Naive thymus-derived CD8-positive, alpha-beta T cell (primary cell): ENCODE measurements at regions not wholly inside any gene's neighbourhood (a gene's known extent, or its start where the extent isn't known, plus 50 kb on each side); places are given as distances from the start of the nearest gene placed in this dataset.
A peak's percentile ranks its signal among the peaks of the same experiment; 100 is the strongest.
"Not testable (repeated sequence)": the region's sequence is repeated elsewhere in the genome, so short reads cannot be mapped to it uniquely, and the experiment has no call there.

Experiments used
- ATAC-seq, 2 donors: fragments of 150-1000 bp; cut with Tn5 transposase in 1 of 2; sonication (Bioruptor Pico), chemical (Tn5 transposase) in 1 of 2; 1 replicate in 1 of 2; 2 replicates in 1 of 2; pipeline ENCODE4 v1.10.0; 2021; ENCODE audit warnings: mild to moderate bottlenecking in 2 of 2, moderate library complexity in 2 of 2
- POLR2A ChIA-PET: fragments of 350-600 bp; sonication (Branson Sonifier 250); formaldehyde crosslinking; loops from one replicate; lab custom pipeline; 2021; ENCODE audit warnings: antibody characterized with exemption; lab: Charles Lee
- DNase-seq, 10 donors: peaks; one replicate each; pipeline versions ENCODE4 v3.0.0 to v3.0.0-alpha.2; 2020 to 2022
- H3K27ac Mint-ChIP-seq, 10 donors: one replicate each; pipeline ENCODE4 v1.8.0; 2020 to 2022; ENCODE audit warnings: mild to moderate bottlenecking in 10 of 10, mixed read lengths in 10 of 10, moderate library complexity in 4 of 10, inconsistent platforms in 1 of 10
- H3K27me3 Mint-ChIP-seq, 5 donors: one replicate each; pipeline ENCODE4 v1.8.0; 2021 to 2022; ENCODE audit warnings: mixed read lengths in 5 of 5
- H3K36me3 Mint-ChIP-seq, 3 donors: one replicate each; pipeline ENCODE4 v1.8.0; 2020 to 2022; ENCODE audit warnings: mixed read lengths in 3 of 3, mild to moderate bottlenecking in 2 of 3, inconsistent platforms in 1 of 3
- H3K4me1 Mint-ChIP-seq, 4 donors: one replicate each; pipeline ENCODE4 v1.8.0; 2021 to 2022; ENCODE audit warnings: mixed read lengths in 4 of 4
- H3K4me3 Mint-ChIP-seq, 10 donors: one replicate each; pipeline ENCODE4 v1.8.0; 2020 to 2022; ENCODE audit warnings: mild to moderate bottlenecking in 10 of 10, mixed read lengths in 10 of 10, moderate library complexity in 6 of 10, inconsistent platforms in 1 of 10
- H3K9me3 Mint-ChIP-seq, 9 donors: one replicate each; pipeline ENCODE4 v1.8.0; 2020 to 2022; ENCODE audit warnings: mixed read lengths in 9 of 9, mild to moderate bottlenecking in 3 of 9, inconsistent platforms in 1 of 9, moderate library complexity in 1 of 9

DNA sequence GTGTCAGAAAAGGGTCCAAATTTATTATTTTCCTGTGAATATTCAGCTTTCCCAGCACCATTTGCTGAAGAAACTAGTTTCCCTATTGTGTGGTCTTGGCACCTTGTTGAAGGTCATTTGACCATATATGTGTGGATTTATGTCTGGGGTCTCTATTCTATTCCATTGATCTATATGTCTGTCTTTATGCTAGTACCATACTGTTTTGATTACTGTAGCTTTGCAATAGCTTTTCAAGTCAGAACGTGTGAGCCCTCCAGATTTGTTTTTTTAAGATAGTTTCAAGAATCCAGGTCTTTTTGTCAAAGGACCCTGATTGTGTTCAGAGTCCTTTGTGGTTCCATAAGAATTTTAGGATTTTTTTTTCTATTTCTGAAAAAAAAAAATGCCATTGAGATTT is 79.0 kb upstream of the WAC start:
- Mint-ChIP-seq H3K27ac (no peak overlapping the region), H3K9me3 (peaks cover 0 to 12% (median 0%) of the 10 kb centered on the region in 9 donors), H3K27me3 (peaks cover 6 to 20% (median 8%) of the 10 kb centered on the region in 5 donors), H3K36me3 (peaks cover 0 to 4% (median 3%) of the 10 kb centered on the region in 3 donors), H3K4me3 (no peak overlapping the region), H3K4me1 (no peaks in the 10 kb centered on the region)
- POLR2A ChIA-PET: no interaction called here
- DNase-seq (no peak), ATAC-seq (no peak)

DNA sequence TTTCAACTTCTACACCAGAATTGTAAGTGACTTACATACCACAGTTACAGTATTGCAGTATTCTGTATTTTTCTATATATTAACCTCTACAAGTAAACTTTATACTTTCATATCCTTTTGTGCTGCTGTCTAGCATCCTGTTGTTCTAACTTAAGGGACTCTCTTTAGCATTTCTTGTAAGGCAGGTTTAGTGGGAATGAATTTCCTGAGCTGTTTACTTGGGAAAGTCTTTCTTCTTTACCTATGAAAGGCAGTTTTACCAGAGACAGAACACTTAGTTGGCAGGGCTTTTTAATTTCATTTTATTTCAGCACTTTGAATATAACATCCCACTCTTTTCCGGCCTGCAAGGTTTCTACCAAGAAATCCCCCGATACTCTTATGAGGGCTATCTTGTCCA is 75.8 kb upstream of the WAC start:
- DNase-seq (no peak), ATAC-seq (no peak)
- POLR2A ChIA-PET: interaction anchor here (1.0 kb wide), 1 partner anchor 8 kb away, joined by 3 read pairs; no protein-coding TSS in a partner anchor
- H3K27ac Mint-ChIP-seq: no peak overlapping the region
- peaks cover 0 to 4% (median 3%) of the 10 kb centered on the region in 3 donors for H3K36me3 Mint-ChIP-seq
- H3K27me3 Mint-ChIP-seq: peaks cover 7 to 25% (median 16%) of the 10 kb centered on the region in 5 donors
- H3K9me3 Mint-ChIP-seq: peaks cover 0 to 12% (median 0%) of the 10 kb centered on the region in 9 donors
- H3K4me3 Mint-ChIP-seq: no peak overlapping the region
- no peaks in the 10 kb centered on the region for H3K4me1 Mint-ChIP-seq

DNA sequence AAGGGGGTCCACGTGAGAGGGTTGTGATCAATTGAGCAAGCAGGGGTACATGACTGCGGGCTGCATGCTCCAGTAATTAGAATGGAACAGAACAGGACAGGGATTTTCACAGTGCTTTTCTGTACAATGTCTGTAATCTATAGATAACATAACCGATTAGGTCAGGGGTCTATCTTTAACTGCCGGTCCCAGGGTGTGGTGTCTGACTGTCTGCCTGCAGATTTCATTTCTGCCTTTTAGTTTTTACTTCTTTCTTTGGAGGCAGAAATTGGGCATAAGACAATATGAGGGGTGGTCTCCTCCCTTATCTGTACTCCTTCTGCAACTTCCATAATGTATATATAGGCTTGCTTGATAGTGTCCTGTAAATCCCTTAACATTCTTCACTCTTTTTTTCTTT is 75.0 kb upstream of the WAC start:
- H3K27ac Mint-ChIP-seq, H3K4me3 Mint-ChIP-seq, H3K4me1 Mint-ChIP-seq, POLR2A ChIA-PET, ATAC-seq, H3K36me3 Mint-ChIP-seq, DNase-seq: not testable (repeated sequence)
- Mint-ChIP-seq H3K9me3 (peaks cover 0 to 12% (median 0%) of the 10 kb centered on the region in 9 donors), H3K27me3 (peaks cover 7 to 29% (median 16%) of the 10 kb centered on the region in 5 donors)

DNA sequence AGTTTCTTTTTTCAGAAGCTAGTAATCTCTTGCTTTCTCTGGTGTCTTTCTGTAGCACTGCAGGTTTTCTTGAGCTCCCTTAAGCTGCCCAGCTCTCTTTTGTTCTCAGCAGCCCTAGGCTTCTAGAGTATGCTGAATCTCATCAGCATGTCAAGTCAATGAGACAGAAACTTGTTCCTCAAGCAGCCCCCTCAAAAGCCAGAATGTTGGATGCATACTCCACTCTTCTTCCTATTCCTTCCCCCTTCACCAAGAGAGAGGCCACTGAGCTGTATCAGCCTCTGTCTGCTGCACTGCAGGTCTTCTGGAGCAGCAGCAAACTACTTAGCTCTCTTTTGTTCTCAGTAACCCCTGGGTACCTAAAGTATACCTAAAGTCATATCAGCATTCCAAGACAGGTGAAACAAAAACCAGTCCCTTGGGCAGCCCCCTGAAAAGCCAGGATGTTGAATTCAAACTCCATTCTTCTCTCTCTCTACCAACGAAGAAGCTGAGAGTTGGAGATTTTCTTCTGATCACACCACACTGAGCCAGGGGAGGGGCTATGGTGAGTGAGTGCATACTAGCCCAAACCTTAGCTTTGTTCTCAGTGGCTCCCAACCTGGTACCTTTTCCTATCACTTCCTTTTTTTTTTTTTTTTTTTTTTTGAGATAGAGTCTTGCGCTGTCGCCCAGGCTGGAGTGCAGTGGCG is 73.3 kb upstream of the WAC start:
- Mint-ChIP-seq H3K36me3 (peaks cover 0 to 4% (median 0%) of the 10 kb centered on the region in 3 donors), H3K4me1 (no peaks in the 10 kb centered on the region), H3K4me3 (no peak overlapping the region), H3K27ac (no peak overlapping the region), H3K27me3 (peaks cover 8 to 34% (median 12%) of the 10 kb centered on the region in 5 donors), H3K9me3 (peaks cover 0 to 6% (median 0%) of the 10 kb centered on the region in 9 donors)
- DNase-seq (no peak), ATAC-seq (no peak)
- POLR2A ChIA-PET: no interaction called here

DNA sequence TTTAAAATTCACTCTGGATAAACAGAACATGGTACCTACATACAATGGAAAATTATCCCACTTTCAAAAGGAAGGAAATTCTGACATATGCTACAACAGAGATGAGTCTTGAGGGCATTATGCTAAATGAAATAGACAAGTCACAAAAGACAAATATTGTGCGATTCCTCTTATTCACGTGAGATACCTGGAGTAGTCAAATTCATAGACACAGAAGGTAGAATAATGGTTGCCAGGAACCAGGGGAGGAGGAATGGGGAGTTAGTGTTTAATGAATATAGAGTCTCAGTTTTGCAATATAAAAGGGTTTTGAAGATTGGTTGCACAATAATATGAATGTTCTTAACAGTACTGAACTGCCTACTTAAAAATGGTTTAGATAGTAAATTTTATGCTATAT is 69.8 kb upstream of the WAC start:
- H3K27me3 Mint-ChIP-seq: peaks cover 4 to 22% (median 8%) of the 10 kb centered on the region in 5 donors
- DNase-seq (no peak), ATAC-seq (no peak)
- H3K4me3 Mint-ChIP-seq: no peak overlapping the region
- no peaks in the 10 kb centered on the region for H3K4me1 Mint-ChIP-seq
- POLR2A ChIA-PET: no interaction called here
- no peak overlapping the region for H3K27ac Mint-ChIP-seq
- peaks cover 0 to 8% (median 0%) of the 10 kb centered on the region in 9 donors for H3K9me3 Mint-ChIP-seq
- H3K36me3 Mint-ChIP-seq: no peaks in the 10 kb centered on the region

DNA sequence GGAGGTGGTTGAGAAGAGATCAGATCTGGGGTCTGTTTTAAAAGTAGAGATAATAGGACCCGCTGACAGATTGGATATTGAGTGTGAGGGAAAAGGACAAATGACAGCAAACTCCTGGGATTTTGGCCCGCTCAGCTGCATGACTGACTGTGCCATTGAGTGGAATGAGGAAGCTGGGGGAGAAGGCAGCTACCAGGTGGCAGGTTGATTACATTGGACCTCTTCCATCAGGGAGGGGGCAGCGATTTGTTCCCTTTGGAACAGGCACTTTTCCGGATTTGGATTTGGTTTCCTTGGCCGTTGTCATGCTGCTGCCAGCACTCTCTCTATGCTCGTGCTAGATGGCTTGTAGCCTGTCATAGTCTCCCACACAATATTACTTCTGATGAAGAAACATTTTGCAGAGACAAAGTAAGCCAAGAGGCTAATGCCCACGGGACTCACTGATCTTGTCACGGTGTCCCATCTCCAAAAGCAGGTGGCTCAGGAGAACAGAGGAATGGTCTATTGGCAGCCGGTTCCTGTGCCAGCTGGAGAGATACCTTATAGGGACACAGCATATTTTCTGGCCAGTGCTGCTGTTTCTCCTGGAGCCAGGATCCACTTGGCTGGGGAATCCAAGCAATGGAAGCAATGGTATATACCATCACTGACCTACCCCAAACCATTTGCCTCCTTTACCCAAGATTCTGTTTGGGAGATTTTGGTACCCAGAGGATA is 69.1 kb upstream of the WAC start:
- no peaks in the 10 kb centered on the region for H3K36me3 Mint-ChIP-seq
- ATAC-seq (no peak), DNase-seq (no peak)
- H3K9me3 Mint-ChIP-seq: peaks cover 0 to 8% (median 0%) of the 10 kb centered on the region in 9 donors
- H3K4me3 Mint-ChIP-seq: no peak overlapping the region
- peaks cover 4 to 15% (median 8%) of the 10 kb centered on the region in 5 donors for H3K27me3 Mint-ChIP-seq
- H3K4me1 Mint-ChIP-seq: no peaks in the 10 kb centered on the region
- POLR2A ChIA-PET: no interaction called here
- H3K27ac Mint-ChIP-seq: no peak overlapping the region

DNA sequence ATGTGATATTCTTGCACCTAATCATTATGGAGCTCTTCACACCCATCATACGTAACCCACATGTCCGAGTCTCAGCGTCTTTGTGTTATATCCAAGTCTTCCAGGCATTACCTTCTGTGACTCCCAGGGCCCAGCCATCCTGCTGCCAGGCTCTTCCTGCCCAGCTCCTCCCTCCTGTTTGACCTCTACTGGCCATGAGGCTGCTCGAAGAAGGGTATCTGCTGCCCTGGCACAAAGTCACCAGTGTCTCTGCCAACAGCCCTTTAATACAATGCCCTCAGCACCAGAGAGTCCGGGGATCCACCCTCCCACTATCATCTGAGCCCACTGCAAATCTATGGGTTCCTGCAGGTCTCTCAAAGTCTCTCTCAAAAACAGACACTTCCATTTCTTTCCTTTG is 65.3 kb upstream of the WAC start:
- H3K27ac Mint-ChIP-seq: peak overlapping the region in 1 of 10 donors; percentile 8
- peaks cover 0 to 8% (median 0%) of the 10 kb centered on the region in 9 donors for H3K9me3 Mint-ChIP-seq
- ATAC-seq (no peak), DNase-seq (no peak)
- H3K4me3 Mint-ChIP-seq: no peak overlapping the region
- H3K36me3 Mint-ChIP-seq: no peaks in the 10 kb centered on the region
- POLR2A ChIA-PET: no interaction called here
- no peaks in the 10 kb centered on the region for H3K4me1 Mint-ChIP-seq
- H3K27me3 Mint-ChIP-seq: peaks cover 0 to 17% (median 4%) of the 10 kb centered on the region in 5 donors

DNA sequence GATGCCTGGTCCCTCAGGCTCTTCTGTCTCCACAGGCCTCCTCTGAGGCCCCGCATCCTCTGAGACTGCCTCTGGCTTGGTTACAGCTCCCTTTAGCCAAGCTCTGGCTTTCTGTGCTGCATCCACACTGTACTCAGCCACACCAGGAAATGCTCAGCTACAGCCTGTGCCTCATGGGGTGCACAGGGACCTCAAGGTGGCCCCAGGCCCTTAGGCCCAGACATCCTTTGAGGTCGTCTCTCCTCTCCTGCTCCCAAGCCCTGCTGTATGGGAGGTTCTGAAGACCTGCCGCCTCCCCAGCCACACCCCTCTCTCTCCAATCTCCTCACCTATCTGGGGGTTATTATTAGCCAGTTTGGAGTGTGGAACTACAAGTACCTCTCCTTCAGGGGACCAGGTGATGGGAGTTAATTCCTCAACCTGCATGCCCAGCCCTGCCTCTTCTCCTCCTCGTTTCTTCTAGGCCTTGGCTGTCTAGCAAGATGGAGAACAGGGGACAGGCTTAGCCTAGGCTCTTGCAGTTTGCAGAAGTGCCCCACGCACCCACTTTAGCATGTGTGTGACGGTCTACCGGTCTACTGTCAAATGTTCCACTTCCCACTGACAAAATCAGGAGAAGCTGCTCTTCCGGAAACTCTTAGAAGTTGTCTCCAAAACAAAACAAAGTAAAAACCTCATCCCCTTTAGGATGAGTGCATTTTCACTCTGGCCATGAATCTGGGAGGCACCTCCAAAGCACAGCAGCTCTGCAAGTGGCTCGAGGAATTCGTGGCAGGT is 64.0 kb upstream of the WAC start:
- Mint-ChIP-seq H3K27me3 (peaks cover 0 to 14% (median 2%) of the 10 kb centered on the region in 5 donors), H3K36me3 (no peaks in the 10 kb centered on the region), H3K9me3 (peaks cover 0 to 8% (median 0%) of the 10 kb centered on the region in 9 donors), H3K4me1 (no peaks in the 10 kb centered on the region), H3K4me3 (no peak overlapping the region), H3K27ac (peak overlapping the region in 1 of 10 donors; percentile 2)
- POLR2A ChIA-PET: no interaction called here
- ATAC-seq: no peak
- DNase-seq: no peak

DNA sequence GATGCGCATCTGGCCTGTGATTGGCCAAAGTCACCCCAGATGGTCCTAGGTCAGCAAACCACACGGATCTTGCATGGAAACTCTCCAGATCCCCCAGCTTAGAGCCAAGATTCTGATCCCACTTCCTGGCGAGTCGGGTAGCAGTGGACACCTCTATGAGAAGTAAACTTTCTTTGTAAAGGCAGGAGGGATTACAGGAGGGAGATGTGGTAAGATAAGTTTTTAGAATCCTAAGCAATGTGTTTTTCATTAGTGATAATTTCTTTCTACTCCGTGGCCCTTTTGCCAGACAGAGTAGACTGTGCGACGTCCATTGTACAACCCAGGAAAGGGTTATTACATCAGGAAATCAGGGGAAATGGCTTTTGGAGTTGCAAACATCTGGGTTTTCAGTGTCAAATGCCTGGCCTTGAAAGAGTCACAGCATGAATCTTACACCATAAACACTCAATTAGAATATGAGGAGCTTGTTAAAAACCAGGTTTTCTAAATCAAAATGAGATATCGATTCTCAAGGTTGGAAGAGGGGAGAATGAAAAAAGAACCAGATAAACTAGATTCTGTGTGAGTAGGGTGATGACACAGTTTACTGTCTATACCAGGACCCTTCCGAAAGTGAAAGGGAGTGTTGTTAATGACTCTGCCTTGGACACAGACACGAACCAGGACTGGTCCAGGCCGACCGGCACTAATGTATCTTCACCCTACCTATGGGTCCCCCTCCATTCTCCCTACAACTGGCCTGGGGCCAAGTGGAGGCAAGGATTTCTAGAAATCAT is 61.9 kb upstream of the WAC start:
- Mint-ChIP-seq H3K36me3 (peaks cover 0 to 4% (median 0%) of the 10 kb centered on the region in 3 donors), H3K9me3 (peaks cover 0 to 8% (median 0%) of the 10 kb centered on the region in 9 donors), H3K27me3 (peaks cover 1 to 21% (median 7%) of the 10 kb centered on the region in 5 donors), H3K4me1 (no peaks in the 10 kb centered on the region), H3K27ac (no peak overlapping the region), H3K4me3 (no peak overlapping the region)
- DNase-seq (no peak), ATAC-seq (no peak)
- POLR2A ChIA-PET: no interaction called here

DNA sequence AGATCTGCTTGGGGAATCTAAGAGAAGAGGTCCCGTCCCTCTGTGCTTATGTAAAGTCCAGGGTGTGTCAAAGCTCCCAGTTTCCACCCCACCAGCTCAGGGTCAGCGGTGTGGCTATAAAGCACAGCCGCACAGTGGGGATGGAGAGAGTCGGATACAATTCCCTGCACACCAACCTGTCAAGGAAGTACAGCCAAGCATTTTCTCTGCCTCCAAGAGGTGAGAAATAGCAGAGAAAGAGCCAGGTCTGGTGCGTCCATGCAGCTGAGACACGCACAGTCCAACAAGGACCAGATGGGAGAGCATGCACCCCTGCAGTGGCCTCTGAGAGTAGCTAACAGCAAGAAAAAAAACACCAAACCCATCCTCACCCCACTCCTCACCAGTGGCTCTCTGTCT is 61.3 kb upstream of the WAC start:
- Mint-ChIP-seq H3K4me3 (no peak overlapping the region), H3K4me1 (no peaks in the 10 kb centered on the region), H3K27ac (peak overlapping the region in 1 of 10 donors; percentile 34), H3K36me3 (peaks cover 0 to 4% (median 0%) of the 10 kb centered on the region in 3 donors), H3K9me3 (peaks cover 0 to 3% (median 0%) of the 10 kb centered on the region in 9 donors), H3K27me3 (peaks cover 1 to 27% (median 7%) of the 10 kb centered on the region in 5 donors)
- POLR2A ChIA-PET: no interaction called here
- DNase-seq: no peak
- no peak for ATAC-seq

DNA sequence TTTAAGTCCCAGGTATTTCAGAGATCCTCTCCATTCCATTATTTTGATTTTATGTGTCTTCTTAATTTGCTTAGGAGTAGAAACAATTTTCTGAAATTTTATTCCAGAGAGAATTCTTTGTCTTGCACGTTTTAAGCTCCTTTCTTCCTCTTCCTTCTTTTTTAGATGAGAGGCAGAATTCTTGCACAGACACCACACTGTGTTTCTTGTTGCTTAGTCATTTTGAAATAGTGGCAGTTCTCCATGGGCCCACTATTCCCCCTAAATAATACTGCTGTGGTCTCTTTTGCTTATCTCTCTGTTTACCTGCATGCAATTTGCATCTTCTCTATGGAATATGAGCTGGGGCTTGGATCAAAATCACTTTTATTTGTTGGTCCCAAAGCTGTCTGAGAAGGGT is 54.3 kb upstream of the WAC start:
- POLR2A ChIA-PET: no interaction called here
- H3K36me3 Mint-ChIP-seq: peaks cover 0 to 4% (median 3%) of the 10 kb centered on the region in 3 donors
- peaks cover 1 to 25% (median 11%) of the 10 kb centered on the region in 5 donors for H3K27me3 Mint-ChIP-seq
- DNase-seq (no peak), ATAC-seq (no peak)
- H3K4me3 Mint-ChIP-seq: no peak overlapping the region
- H3K4me1 Mint-ChIP-seq: peaks cover 0 to 2% (median 0%) of the 10 kb centered on the region in 4 donors
- H3K27ac Mint-ChIP-seq: no peak overlapping the region
- peaks cover 0 to 8% (median 0%) of the 10 kb centered on the region in 9 donors for H3K9me3 Mint-ChIP-seq

DNA sequence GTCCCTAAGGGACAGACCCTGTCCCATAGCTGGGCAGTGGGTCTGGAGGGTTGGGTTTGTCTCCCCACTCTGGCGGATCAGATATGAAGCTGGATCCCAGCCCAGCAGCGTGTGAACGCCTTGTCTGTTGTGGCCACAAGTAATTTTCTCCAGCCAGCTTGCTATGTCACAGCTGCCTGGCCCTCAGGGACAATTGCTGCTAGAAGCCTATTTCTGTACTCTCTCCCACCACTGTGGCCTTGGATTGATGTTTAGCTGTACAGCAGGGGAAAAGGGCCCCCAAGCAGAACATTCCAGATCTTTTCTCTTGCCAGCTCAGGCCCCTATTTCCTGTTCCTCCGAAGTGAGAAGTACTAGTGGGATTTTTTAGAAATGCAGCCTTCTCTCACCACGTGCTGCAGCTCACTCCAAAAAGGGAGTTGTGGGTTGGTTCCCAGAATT is 53.5 kb upstream of the WAC start:
- Mint-ChIP-seq H3K27me3 (peaks cover 0 to 19% (median 9%) of the 10 kb centered on the region in 5 donors), H3K27ac (no peak overlapping the region), H3K9me3 (peaks cover 0 to 8% (median 0%) of the 10 kb centered on the region in 9 donors), H3K4me3 (no peak overlapping the region), H3K4me1 (peaks cover 0 to 2% (median 0%) of the 10 kb centered on the region in 4 donors), H3K36me3 (peaks cover 0 to 3% (median 0%) of the 10 kb centered on the region in 3 donors)
- DNase-seq (no peak), ATAC-seq (no peak)
- POLR2A ChIA-PET: no interaction called here
